Ammon's horn (tissue), 1 donor: ENCODE measurements at regions not wholly inside any gene's neighbourhood (a gene's known extent, or its start where the extent isn't known, plus 50 kb on each side); places are given as distances from the start of the nearest gene placed in this dataset.
"Not testable (repeated sequence)": the region's sequence is repeated elsewhere in the genome, so short reads cannot be mapped to it uniquely, and the experiment has no call there.

Source experiments
- DNase-seq: peaks from one replicate; pipeline ENCODE4 v3.0.0-alpha.2; 2016; ENCODE audit warnings: low spot score

GRCh38 chr4:128452415-128452814, 164.8 kb upstream of the PGRMC2 start:
- DNase-seq, result no peak

- no peak for DNase-seq
Observed at GRCh38 chr4:128451270-128451905, 163.8 kb upstream of the PGRMC2 start.

- DNase-seq, result no peak
Observed at GRCh38 chr4:128450326-128451120, 162.9 kb upstream of the PGRMC2 start.

GRCh38 chr4:128449251-128449650, 161.6 kb upstream of the PGRMC2 start:
- no peak for DNase-seq

GRCh38 chr4:128444544-128445302, 157.1 kb upstream of the PGRMC2 start:
- no peak for DNase-seq

GRCh38 chr4:128440923-128441322, 153.3 kb upstream of the PGRMC2 start:
- DNase-seq, result no peak

GRCh38 chr4:128437023-128437422, 149.4 kb upstream of the PGRMC2 start:
- not testable (repeated sequence) for DNase-seq

GRCh38 chr4:128429023-128429613, 141.5 kb upstream of the PGRMC2 start:
- not testable (repeated sequence) for DNase-seq

GRCh38 chr4:128428397-128428796, 140.8 kb upstream of the PGRMC2 start:
- no peak for DNase-seq

GRCh38 chr4:128427832-128428366, 140.3 kb upstream of the PGRMC2 start:
- DNase-seq, result no peak

GRCh38 chr4:128424527-128425497, 137.2 kb upstream of the PGRMC2 start:
- no peak for DNase-seq

GRCh38 chr4:128422296-128422695, 134.7 kb upstream of the PGRMC2 start:
- DNase-seq, result not testable (repeated sequence)

- DNase-seq, result no peak
Observed at GRCh38 chr4:128416921-128417320, 129.3 kb upstream of the PGRMC2 start.

- no peak for DNase-seq
Observed at GRCh38 chr4:128410037-128410436, 122.4 kb upstream of the PGRMC2 start.

- DNase-seq, result no peak
Observed at GRCh38 chr4:128403586-128403985, 116.0 kb upstream of the PGRMC2 start.

- DNase-seq, result no peak
Observed at GRCh38 chr4:128394778-128395177, 107.2 kb upstream of the PGRMC2 start.

GRCh38 chr4:128393101-128393704, 105.6 kb upstream of the PGRMC2 start:
- DNase-seq, result no peak

- DNase-seq, result no peak
Observed at GRCh38 chr4:128390475-128390996, 102.9 kb upstream of the PGRMC2 start.

GRCh38 chr4:128388796-128389195, 101.2 kb upstream of the PGRMC2 start:
- no peak for DNase-seq

- no peak for DNase-seq
Observed at GRCh38 chr4:128388352-128388630, 100.7 kb upstream of the PGRMC2 start.
